GM12878 (cell line): ENCODE measurements at regions not wholly inside any gene's neighbourhood (a gene's known extent, or its start where the extent isn't known, plus 50 kb on each side); places are given as distances from the start of the nearest gene placed in this dataset.

Source experiments
- ATAC-seq: fragments of 200-7000 bp; cut with Tn5 transposase; 3 replicates; pipeline ENCODE4 v1.9.1; 2020; ENCODE audit warnings: mild to moderate bottlenecking, moderate library complexity
- BruUV-seq: library from RNA; stranded (reverse); fragments of 400-500 nt; replicated peaks from 2 replicates; lab custom pipeline; 2021; lab: Mats Ljungman, UMichigan
- CTCF ChIA-PET: fragments of 300-600 bp; sonication (Branson Sonifier 250); formaldehyde crosslinking; extraction: SDS; loops from one replicate; lab custom pipeline; 2021; ENCODE audit warnings: inconsistent platforms; lab: Yijun Ruan, JAX
- POLR2A ChIA-PET: fragments of 350-600 bp; formaldehyde crosslinking; extraction: SDS; loops from one replicate; lab custom pipeline; 2021; ENCODE audit warnings: inconsistent platforms; lab: Charles Lee
- RAD21 ChIA-PET: fragments of 300-600 bp; sonication (Branson Sonifier 250); formaldehyde crosslinking; loops from one replicate; lab custom pipeline; 2023; ENCODE audit warnings: antibody characterized with exemption; ENCODE audit not compliant: unreplicated experiment; lab: Charles Lee
- SMC1A ChIA-PET: fragments of 300-600 bp; sonication (Branson Sonifier 250); formaldehyde crosslinking; loops from one replicate; lab custom pipeline; 2023; ENCODE audit not compliant: unreplicated experiment, uncharacterized antibody; lab: Charles Lee
- DNase-seq: peaks from one replicate; pipeline ENCODE4 v3.0.0-alpha.2; 2011; ENCODE audit warnings: low read depth, low spot score
- FAIRE-seq: peaks from 3 replicates; lab custom pipeline; 2011; peaks lifted over from hg19 to GRCh38; lab: Jason Lieb, UNC
- H2AFZ ChIP-seq: 2 replicates; pipeline ENCODE4 v1.6.0; 2011; ENCODE audit warnings: low read depth, low read length, control low read depth; ENCODE audit not compliant: control insufficient read depth
- H3K27ac ChIP-seq: 2 replicates; pipeline ENCODE4 v1.5.1; 2011; ENCODE audit warnings: control low read depth; ENCODE audit not compliant: control insufficient read depth, insufficient read depth
- H3K27me3 ChIP-seq, 2 experiments: replicated peaks in 1 of 2; 2 replicates each; pipeline versions ENCODE4 v1.6.0 to v1.6.1; 2011; ENCODE audit warnings: low read length in 1 of 2; ENCODE audit not compliant: control insufficient read depth in 2 of 2, insufficient read depth in 2 of 2
- H3K36me3 ChIP-seq, 2 experiments: 2 replicates each; pipeline ENCODE4 v1.5.1; 2011; ENCODE audit warnings: low read length in 1 of 2; ENCODE audit not compliant: control insufficient read depth in 2 of 2, insufficient read depth in 2 of 2
- H3K4me1 ChIP-seq: 2 replicates; pipeline ENCODE4 v1.6.1; 2011; ENCODE audit warnings: mild to moderate bottlenecking, low read length, moderate library complexity, mixed read lengths; ENCODE audit not compliant: control insufficient read depth, insufficient read depth
- H3K4me2 ChIP-seq: 2 replicates; pipeline ENCODE4 v1.6.0; 2011; ENCODE audit warnings: control low read depth; ENCODE audit not compliant: control insufficient read depth, insufficient read depth
- H3K4me3 ChIP-seq: fragments of 200-600 bp; sonication (generic); 2 replicates; pipeline ENCODE4 v1.5.1; 2016
- H3K79me2 ChIP-seq: 2 replicates; pipeline ENCODE4 v1.6.0; 2011; ENCODE audit warnings: low read length; ENCODE audit not compliant: control insufficient read depth, insufficient read depth
- H3K9ac ChIP-seq: 2 replicates; pipeline ENCODE4 v1.8.0; 2011; ENCODE audit warnings: low read length, control low read depth, mixed read lengths; ENCODE audit not compliant: control insufficient read depth, insufficient read depth
- H3K9me3 ChIP-seq: replicated peaks from 3 replicates; pipeline ENCODE4 v1.5.1; 2011; ENCODE audit warnings: mild to moderate bottlenecking, low read length; ENCODE audit not compliant: control insufficient read depth, insufficient read depth
- H4K20me1 ChIP-seq: 2 replicates; pipeline ENCODE4 v1.6.0; 2011; ENCODE audit not compliant: control insufficient read depth, insufficient read depth
- BCL11A ChIP-seq: IDR thresholded peaks from 2 replicates; pipeline ENCODE4 v1.6.1; 2011; ENCODE audit warnings: low read depth, low read length
- CBX5 ChIP-seq: sonication (generic); IDR thresholded peaks from 2 replicates; pipeline ENCODE4 v1.6.1; 2016; ENCODE audit warnings: low read depth, moderate library complexity, mild to moderate bottlenecking, inconsistent platforms
- CEBPB ChIP-seq, 2 experiments: fragments of 150-350 bp in 1 of 2; IDR thresholded peaks; 2 replicates each; pipeline ENCODE4 v1.6.1; 2012 to 2014; ENCODE audit warnings: low read depth in 2 of 2, low read length in 2 of 2, borderline replicate concordance in 1 of 2, inconsistent platforms in 1 of 2
- E2F4 ChIP-seq: IDR thresholded peaks from 2 replicates; pipeline ENCODE4 v1.6.1; 2012; ENCODE audit warnings: low read depth, low read length, improper control_type of control experiment
- EED ChIP-seq: sonication (generic); IDR thresholded peaks from 2 replicates; pipeline ENCODE4 v1.6.1; 2016; ENCODE audit warnings: antibody characterized with exemption, low read depth
- EGR1 ChIP-seq, 2 experiments: IDR thresholded peaks; 1 replicate in 1 of 2; 2 replicates in 1 of 2; pipeline ENCODE4 v1.6.1; 2011 to 2012; ENCODE audit warnings: low read depth in 2 of 2, low read length in 2 of 2, borderline replicate concordance in 1 of 2, mild to moderate bottlenecking in 1 of 2, moderate library complexity in 1 of 2
- IKZF2 ChIP-seq, 2 experiments: fragments of 450-650 bp; IDR thresholded peaks; 2 replicates each; pipeline ENCODE4 v1.6.1; 2017; ENCODE audit warnings: mild to moderate bottlenecking in 2 of 2, moderate library complexity in 2 of 2
- IRF3 ChIP-seq: fragments of 450-650 bp; IDR thresholded peaks from 2 replicates; pipeline ENCODE4 v1.6.1; 2014; ENCODE audit warnings: mild to moderate bottlenecking
- LARP7 ChIP-seq: fragments of 450-650 bp; IDR thresholded peaks from 2 replicates; pipeline ENCODE4 v1.6.1; 2017; ENCODE audit warnings: mild to moderate bottlenecking
- MXI1 ChIP-seq: fragments of 150-350 bp; IDR thresholded peaks from 2 replicates; pipeline ENCODE4 v1.6.1; 2011; ENCODE audit warnings: low read depth, mild to moderate bottlenecking, inconsistent platforms, low read length, improper control_type of control experiment
- NRF1 ChIP-seq: conservative IDR thresholded peaks from 2 replicates; pipeline ENCODE4 v1.6.1; 2011; ENCODE audit warnings: mild to moderate bottlenecking, low read depth, low read length, improper control_type of control experiment
- PAX5 ChIP-seq: IDR thresholded peaks from 2 replicates; pipeline ENCODE4 v1.6.1; 2011; ENCODE audit warnings: low read depth, low read length, borderline replicate concordance
- RCOR1 ChIP-seq: conservative IDR thresholded peaks from 2 replicates; pipeline ENCODE4 v1.6.1; 2012; ENCODE audit warnings: low read depth, low read length, improper control_type of control experiment
- STAT1 ChIP-seq: fragments of 450-650 bp; conservative IDR thresholded peaks from 2 replicates; pipeline ENCODE4 v1.6.1; 2014; ENCODE audit warnings: antibody characterized with exemption, mild to moderate bottlenecking
- SUPT20H ChIP-seq: IDR thresholded peaks from 2 replicates; pipeline ENCODE4 v1.6.1; 2011; ENCODE audit warnings: low read depth, mild to moderate bottlenecking, low read length, moderate library complexity, borderline replicate concordance; ENCODE audit not compliant: control insufficient read depth
- SUZ12 ChIP-seq: fragments of 200-600 bp; sonication (generic); IDR thresholded peaks from one replicate; pipeline ENCODE4 v1.6.1; 2018; ENCODE audit warnings: antibody characterized with exemption, mild to moderate bottlenecking; ENCODE audit not compliant: unreplicated experiment
- TCF7 ChIP-seq: IDR thresholded peaks from 2 replicates; pipeline ENCODE4 v1.6.1; 2014; ENCODE audit warnings: antibody characterized with exemption, borderline replicate concordance
- WRNIP1 ChIP-seq: IDR thresholded peaks from 2 replicates; pipeline ENCODE4 v1.6.1; 2011; ENCODE audit warnings: low read depth, low read length, improper control_type of control experiment, borderline replicate concordance
- ZBED1 ChIP-seq: IDR thresholded peaks from 2 replicates; pipeline ENCODE4 v1.6.1; 2016; ENCODE audit warnings: borderline replicate concordance
- WGBS: methylation state at CpG from one replicate; pipeline ENCODE4 v1.1.6; 2016; ENCODE audit warnings: low lambda C conversion rate; ENCODE audit not compliant: insufficient replicate concordance, insufficient coverage; ENCODE audit errors: missing lambda C conversion rate; 5-methylcytosine and 5-hydroxymethylcytosine counted together
- in situ Hi-C: fragments of 300-500 bp; cut with MboI; formaldehyde crosslinking; loops from 9 replicates; pipeline ENCODE4 v1.14.3; 2018; ENCODE audit warnings: mixed read lengths
- intact Hi-C: fragments of 100-400 bp; cut with micrococcal nuclease; formaldehyde crosslinking; loops from one replicate; pipeline ENCODE4 v1.14.2; 2022; ENCODE audit not compliant: unreplicated experiment

- no peaks in the 10 kb centered on the region for H3K36me3 ChIP-seq
- no peak overlapping the region for H3K4me3 ChIP-seq
- H3K4me2 ChIP-seq = no peak overlapping the region
- 57% methylated on average over 6 of the region's 7 CpGs for WGBS
- SMC1A ChIA-PET = no interaction called here
- no peak overlapping the region for H3K27ac ChIP-seq
- no peaks in the 10 kb centered on the region for H4K20me1 ChIP-seq
- no peak for ATAC-seq
- TF ChIP-seq NRF1 = no peak
- no peak for TF ChIP-seq SUZ12
- no peak for TF ChIP-seq STAT1
- no peak for TF ChIP-seq MXI1
- TF ChIP-seq ZBED1 = no peak
- no peak for TF ChIP-seq PAX5
- no peak for TF ChIP-seq E2F4
- TF ChIP-seq, all 136 proteins: peak for 0
- CTCF ChIA-PET = no interaction called here
- Histone ChIP-seq H3K27me3 (peaks cover 0 to under 1% of the 10 kb centered on the region in 2 experiments; a peak in 1 of 4 replicates), H3K79me2 (no peaks in the 10 kb centered on the region), H3K9ac (no peak overlapping the region), H2AFZ (no peak overlapping the region), H3K4me1 (no peaks in the 10 kb centered on the region), H3K9me3 (no peaks in the 10 kb centered on the region)
- no peak for FAIRE-seq
- RAD21 ChIA-PET = no interaction called here
- DNase-seq = no peak
- no TSS peak for BruUV-seq
- POLR2A ChIA-PET = no interaction called here
- in situ Hi-C loops = no loop called here
- intact Hi-C loops = no loop called here
These were observed 51.9 kb upstream of the SPATA13 start for GRCh38 chr13:24108615-24108965.

GRCh38 chr13:24110011-24110410, 50.5 kb upstream of the SPATA13 start:
- 92% methylated on average over 4 of the region's 4 CpGs for WGBS
- Histone ChIP-seq H3K9me3 (no peaks in the 10 kb centered on the region), H3K4me2 (no peak overlapping the region), H3K79me2 (no peaks in the 10 kb centered on the region), H3K27ac (no peak overlapping the region), H2AFZ (no peak overlapping the region), H3K36me3 (no peaks in the 10 kb centered on the region), H3K9ac (no peak overlapping the region), H3K4me3 (no peak overlapping the region), H4K20me1 (no peaks in the 10 kb centered on the region), H3K4me1 (no peaks in the 10 kb centered on the region), H3K27me3 (no peaks in the 10 kb centered on the region; a peak in 1 of 4 replicates)
- CTCF ChIA-PET = interaction anchor here (0.6 kb wide), 1 partner anchor 57 kb away, joined by 3 read pairs; no protein-coding TSS in a partner anchor
- in situ Hi-C loops (no loop called here), intact Hi-C loops (no loop called here)
- RAD21 ChIA-PET = no interaction called here
- no TSS peak for BruUV-seq
- no peak for FAIRE-seq
- no peak for ATAC-seq
- SMC1A ChIA-PET = no interaction called here
- POLR2A ChIA-PET = no interaction called here
- no peak for DNase-seq
- TF ChIP-seq NRF1 (no peak), CBX5 (no peak), EGR1 (IDR thresholded peaks at IDR 0.05; ENCODE audit: borderline replicate concordance in 1 of 2, low read depth in 2 of 2, low read length in 2 of 2) (no peak), SUPT20H (no peak), IKZF2 (IDR thresholded peaks at IDR 0.05) (no peak), CEBPB (IDR thresholded peaks at IDR 0.05; ENCODE audit: borderline replicate concordance in 1 of 2, low read depth in 2 of 2, low read length in 2 of 2) (no peak), RCOR1 (no peak), LARP7 (no peak), IRF3 (no peak), TCF7 (no peak), EED (no peak), WRNIP1 (no peak), BCL11A (no peak)
